ENCODE measurements at regions not wholly inside any gene's neighbourhood (a gene's known extent, or its start where the extent isn't known, plus 50 kb on each side); places are given as distances from the start of the nearest gene placed in this dataset.
"Not testable (repeated sequence)": the region's sequence is repeated elsewhere in the genome, so short reads cannot be mapped to it uniquely, and the experiment has no call there.

GRCh38 chr10:44259090-44259874 is 125.6 kb downstream of the CXCL12 start:
- no peak overlapping the region for H3K27ac ChIP-seq
- H3K27me3 ChIP-seq: no peaks in the 10 kb centered on the region
- intact Hi-C loops (cut with DNase I): no loop called here
- ATAC-seq (no peak), DNase-seq (no peak)
- no peaks in the 10 kb centered on the region for H3K36me3 ChIP-seq
- no peak overlapping the region for H3K4me3 ChIP-seq
- peaks cover 1% of the 10 kb centered on the region for H3K4me1 ChIP-seq
- TF ChIP-seq CTCF (IDR thresholded peaks at IDR 0.05): no peak
- H3K9me3 ChIP-seq: no peaks in the 10 kb centered on the region

GRCh38 chr10:44258460-44259089 is 126.3 kb downstream of the CXCL12 start:
- H3K4me1 ChIP-seq: peaks cover 8% of the 10 kb centered on the region
- no peak for DNase-seq
- H3K36me3 ChIP-seq: no peaks in the 10 kb centered on the region
- no peak overlapping the region for H3K27ac ChIP-seq
- H3K27me3 ChIP-seq: no peaks in the 10 kb centered on the region
- H3K9me3 ChIP-seq: no peaks in the 10 kb centered on the region
- ATAC-seq: no peak
- intact Hi-C loops (cut with DNase I): no loop called here
- H3K4me3 ChIP-seq: no peak overlapping the region
- no peak for TF ChIP-seq CTCF (IDR thresholded peaks at IDR 0.05)

GRCh38 chr10:44258019-44258418 is 126.9 kb downstream of the CXCL12 start:
- Histone ChIP-seq H3K36me3 (no peaks in the 10 kb centered on the region), H3K4me3 (no peak overlapping the region), H3K27ac (no peak overlapping the region), H3K4me1 (peaks cover 9% of the 10 kb centered on the region), H3K27me3 (no peaks in the 10 kb centered on the region), H3K9me3 (no peaks in the 10 kb centered on the region)
- TF ChIP-seq CTCF (IDR thresholded peaks at IDR 0.05): no peak
- ATAC-seq (no peak), DNase-seq (no peak)
- intact Hi-C loops (cut with DNase I): no loop called here

GRCh38 chr10:44253769-44254462 is 131.0 kb downstream of the CXCL12 start:
- H3K27ac ChIP-seq: no peak overlapping the region
- DNase-seq (peak; percentile 78), ATAC-seq (peak; percentile 87)
- no peak for TF ChIP-seq CTCF (IDR thresholded peaks at IDR 0.05)
- H3K27me3 ChIP-seq: no peaks in the 10 kb centered on the region
- no peaks in the 10 kb centered on the region for H3K36me3 ChIP-seq
- no peak overlapping the region for H3K4me3 ChIP-seq
- no peaks in the 10 kb centered on the region for H3K9me3 ChIP-seq
- intact Hi-C loops (cut with DNase I): no loop called here
- peaks cover 9% of the 10 kb centered on the region for H3K4me1 ChIP-seq

GRCh38 chr10:44252631-44253030 is 132.3 kb downstream of the CXCL12 start:
- H3K27ac ChIP-seq; H3K4me3 ChIP-seq; H3K27me3 ChIP-seq; DNase-seq; H3K36me3 ChIP-seq; intact Hi-C loops (cut with DNase I); ATAC-seq; H3K4me1 ChIP-seq; H3K9me3 ChIP-seq: not testable (repeated sequence)

GRCh38 chr10:44249933-44250332 is 135.0 kb downstream of the CXCL12 start:
- H3K27me3 ChIP-seq; DNase-seq; intact Hi-C loops (cut with DNase I); H3K9me3 ChIP-seq; H3K36me3 ChIP-seq; H3K4me1 ChIP-seq; H3K27ac ChIP-seq; ATAC-seq; H3K4me3 ChIP-seq: not testable (repeated sequence)
